GM18505 (cell line): ENCODE measurements at regions not wholly inside any gene's neighbourhood (a gene's known extent, or its start where the extent isn't known, plus 50 kb on each side); places are given as distances from the start of the nearest gene placed in this dataset.

Source experiments
- ATAC-seq: cut with Tn5 transposase; IDR thresholded peaks from one replicate; pipeline ENCODE4 v1.9.1; 2021; ENCODE audit not compliant: unreplicated experiment
- POLR2A ChIP-seq: IDR thresholded peaks from 4 replicates; pipeline ENCODE4 v1.6.1; 2011; ENCODE audit warnings: borderline replicate concordance; ENCODE audit not compliant: insufficient read depth, insufficient read length; ENCODE audit errors: extremely low read depth

GRCh38 chr12:28104903-28105864 is 85.1 kb upstream of the CCDC91 start:
- no peak for ATAC-seq
- TF ChIP-seq POLR2A = no peak

DNA sequence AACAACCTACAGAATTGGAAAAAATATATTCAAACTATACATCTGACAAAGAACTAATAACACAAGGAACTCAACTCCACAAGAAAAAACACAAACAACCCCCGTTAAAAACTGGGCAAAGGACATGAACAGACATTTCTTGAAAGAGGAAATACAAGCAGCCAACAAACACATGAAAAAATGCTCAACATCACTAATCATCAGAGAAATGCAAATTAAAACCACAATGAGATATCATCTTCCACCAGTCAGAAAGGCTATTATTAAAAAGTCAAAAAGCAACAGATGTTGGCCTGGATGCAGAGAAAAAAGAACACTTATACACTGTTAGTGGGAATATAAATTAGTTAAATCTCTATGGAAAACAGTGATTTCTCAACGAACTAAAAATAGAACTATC is 82.6 kb upstream of the CCDC91 start:
- TF ChIP-seq POLR2A = no peak
- ATAC-seq = no peak

GRCh38 chr12:28108599-28108998 is 81.7 kb upstream of the CCDC91 start:
- TF ChIP-seq POLR2A = no peak
- ATAC-seq = no peak

- ATAC-seq = no peak
- no peak for TF ChIP-seq POLR2A
These were observed 79.9 kb upstream of the CCDC91 start for GRCh38 chr12:28110329-28110728.

- TF ChIP-seq POLR2A = no peak
- ATAC-seq = no peak
These were observed 75.8 kb upstream of the CCDC91 start for GRCh38 chr12:28114488-28114887.

GRCh38 chr12:28121433-28121832 is 68.8 kb upstream of the CCDC91 start:
- ATAC-seq = no peak
- TF ChIP-seq POLR2A = no peak

DNA sequence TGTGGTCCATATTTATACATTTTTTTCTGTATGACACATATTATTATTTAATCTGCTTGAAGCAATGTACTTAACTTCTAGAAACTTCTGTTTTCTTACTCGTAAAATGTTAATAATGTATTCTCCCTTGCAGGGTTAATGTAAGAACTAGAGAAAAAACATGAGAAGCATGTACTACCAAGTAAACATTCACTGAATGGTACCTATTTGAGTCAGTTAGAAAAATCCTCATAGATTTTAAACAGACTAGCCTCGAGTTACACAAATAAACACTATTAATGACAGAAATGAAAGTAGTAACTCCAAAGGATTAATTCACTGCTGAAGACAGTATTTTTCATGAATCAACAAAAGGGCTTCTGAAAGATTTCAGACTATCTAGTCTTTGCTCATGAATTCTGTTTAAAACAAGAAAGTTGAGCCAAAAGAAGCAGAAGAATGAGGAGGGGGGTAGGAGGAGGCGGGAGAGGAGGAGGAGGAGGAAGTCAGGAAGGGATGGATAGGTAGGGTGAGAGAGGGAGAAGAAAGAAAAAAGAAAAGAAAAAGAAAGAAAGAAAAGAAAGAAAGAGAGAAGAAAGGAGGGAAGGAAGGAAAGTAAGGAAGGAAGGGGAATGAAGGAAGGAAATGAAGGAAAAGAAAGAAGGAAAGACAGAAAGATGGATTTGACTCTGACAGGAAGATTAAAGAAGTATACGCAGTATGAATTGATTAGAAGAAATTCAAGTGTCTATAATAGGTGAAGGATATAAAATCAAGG is 68.2 kb upstream of the CCDC91 start:
- no peak for ATAC-seq
- no peak for TF ChIP-seq POLR2A

GRCh38 chr12:28122756-28123155 is 67.5 kb upstream of the CCDC91 start:
- ATAC-seq = no peak
- no peak for TF ChIP-seq POLR2A

- TF ChIP-seq POLR2A = no peak
- no peak for ATAC-seq
These were observed 62.8 kb upstream of the CCDC91 start for GRCh38 chr12:28127455-28127854.

GRCh38 chr12:28129031-28129430 is 61.2 kb upstream of the CCDC91 start:
- no peak for TF ChIP-seq POLR2A
- ATAC-seq = no peak

GRCh38 chr12:28130234-28130624 is 60.0 kb upstream of the CCDC91 start:
- TF ChIP-seq POLR2A = no peak
- no peak for ATAC-seq

DNA sequence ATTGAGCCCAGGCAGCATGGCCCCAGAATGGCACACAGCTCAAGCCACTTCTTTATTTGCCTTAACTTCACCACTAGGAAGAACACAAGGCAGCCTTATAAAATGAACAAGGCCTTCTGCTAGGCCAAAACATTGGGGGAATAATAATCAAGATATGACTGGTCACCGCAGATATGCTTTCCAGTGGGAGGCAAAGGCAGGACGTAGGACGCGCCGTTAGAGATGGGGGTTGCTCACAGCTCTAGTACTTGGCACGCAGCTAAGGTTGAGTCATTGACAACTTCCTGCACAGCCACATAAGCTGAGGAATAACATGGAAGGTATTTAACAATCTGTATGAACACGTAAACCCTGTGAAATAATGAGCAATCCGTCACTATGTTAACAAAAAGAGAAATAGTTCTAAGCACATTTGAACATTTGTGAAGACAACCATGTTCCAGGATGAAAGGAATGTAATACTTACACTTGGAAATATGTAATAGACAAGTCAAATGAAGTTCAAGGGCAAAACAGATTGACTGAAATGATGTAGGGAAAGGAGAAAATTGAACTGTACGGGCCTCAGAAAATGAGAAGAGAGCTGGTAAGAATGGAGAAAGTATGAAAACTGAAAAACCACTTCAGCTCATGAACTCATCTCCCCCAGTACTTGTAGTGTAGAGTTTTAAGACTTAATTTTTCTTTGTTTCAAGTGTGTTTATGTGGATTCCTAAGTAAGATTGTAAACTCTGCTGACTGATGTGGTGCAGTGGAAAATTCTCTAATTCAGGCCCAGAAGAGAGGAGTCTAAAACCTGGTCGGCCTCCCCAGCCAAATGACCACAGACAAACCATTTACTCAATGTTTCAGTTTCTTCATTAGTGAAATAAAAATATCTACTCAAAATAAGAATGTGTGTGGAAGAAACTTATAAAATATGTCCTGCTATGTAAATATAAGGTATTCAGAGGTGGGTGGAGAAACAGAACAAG is 59.3 kb upstream of the CCDC91 start:
- ATAC-seq = no peak
- TF ChIP-seq POLR2A = no peak

- no peak for TF ChIP-seq POLR2A
- no peak for ATAC-seq
These were observed 57.9 kb upstream of the CCDC91 start for GRCh38 chr12:28132398-28132797.
